OCI-LY1 (cell line): ENCODE measurements at regions not wholly inside any gene's neighbourhood (a gene's known extent, or its start where the extent isn't known, plus 50 kb on each side); places are given as distances from the start of the nearest gene placed in this dataset.

Source experiments
- H2AFZ ChIP-seq: fragments of 200-600 bp; sonication (generic), shearing (Covaris generic); 2 replicates; pipeline ENCODE4 v1.6.0; 2014; ENCODE audit warnings: antibody characterized with exemption, mild to moderate bottlenecking, low read length
- H3F3A ChIP-seq: fragments of 200-600 bp; sonication (generic), shearing (Covaris generic); 2 replicates; pipeline ENCODE4 v1.6.0; 2014; ENCODE audit warnings: mild to moderate bottlenecking, antibody characterized with exemption, low read length, moderate library complexity; ENCODE audit not compliant: insufficient read depth
- H3K27ac ChIP-seq: fragments of 200-600 bp; sonication (generic); 2 replicates; pipeline ENCODE4 v1.5.1; 2014; ENCODE audit warnings: low read length, mixed run types, mild to moderate bottlenecking, low read depth; ENCODE audit not compliant: poor library complexity, severe bottlenecking
- H3K27me3 ChIP-seq: fragments of 200-600 bp; sonication (generic); 2 replicates; pipeline ENCODE4 v1.6.0; 2014; ENCODE audit warnings: antibody characterized with exemption, mild to moderate bottlenecking, low read length, moderate library complexity; ENCODE audit not compliant: insufficient read depth
- H3K36me3 ChIP-seq: fragments of 200-600 bp; sonication (generic); 2 replicates; pipeline ENCODE4 v1.6.1; 2014; ENCODE audit warnings: mild to moderate bottlenecking, antibody characterized with exemption, low read length, moderate library complexity, mixed read lengths; ENCODE audit not compliant: insufficient read depth
- H3K4me1 ChIP-seq: fragments of 200-600 bp; sonication (generic); 2 replicates; pipeline ENCODE4 v1.5.1; 2014; ENCODE audit warnings: mild to moderate bottlenecking, low read length, moderate library complexity; ENCODE audit not compliant: insufficient read depth, severe bottlenecking
- H3K4me2 ChIP-seq: fragments of 200-600 bp; sonication (generic), shearing (Covaris generic); 2 replicates; pipeline ENCODE4 v1.6.1; 2014; ENCODE audit warnings: low read length
- H3K4me3 ChIP-seq: fragments of 200-600 bp; sonication (generic); 2 replicates; pipeline ENCODE4 v1.5.1; 2014; ENCODE audit warnings: low read length, low read depth, mild to moderate bottlenecking, mixed read lengths; ENCODE audit not compliant: poor library complexity, severe bottlenecking
- H3K79me2 ChIP-seq: fragments of 200-600 bp; shearing (Covaris generic); 2 replicates; pipeline ENCODE4 v1.6.1; 2016; ENCODE audit warnings: mixed run types, low read length, mixed read lengths; ENCODE audit not compliant: insufficient read depth
- H3K9ac ChIP-seq: fragments of 200-600 bp; sonication (generic), shearing (Covaris generic); 2 replicates; pipeline ENCODE4 v1.6.1; 2014; ENCODE audit warnings: mild to moderate bottlenecking, low read length, mixed read lengths
- H3K9me2 ChIP-seq: fragments of 200-600 bp; sonication (generic), shearing (Covaris generic); 2 replicates; pipeline ENCODE4 v1.6.1; 2014; ENCODE audit warnings: low read depth, mild to moderate bottlenecking, low read length, mixed read lengths
- H3K9me3 ChIP-seq: fragments of 200-600 bp; shearing (Covaris generic); 2 replicates; pipeline ENCODE4 v1.6.1; 2014; ENCODE audit warnings: low read length, mixed read lengths
- H4K20me1 ChIP-seq: fragments of 200-600 bp; sonication (generic), shearing (Covaris generic); 2 replicates; pipeline ENCODE4 v1.6.0; 2016; ENCODE audit warnings: mild to moderate bottlenecking, low read length; ENCODE audit not compliant: insufficient read depth
- CTCF ChIP-seq: fragments of 200-600 bp; sonication (generic), shearing (Covaris generic); IDR thresholded peaks from 2 replicates; pipeline ENCODE4 v1.5.1; 2017; ENCODE audit warnings: mild to moderate bottlenecking, antibody characterized with exemption, low read length, moderate library complexity, mixed read lengths
- EZH2 ChIP-seq: fragments of 200-600 bp; sonication (generic), shearing (Covaris generic); IDR thresholded peaks from 2 replicates; pipeline ENCODE4 v1.8.0; 2017; ENCODE audit warnings: borderline replicate concordance, mixed run types, mild to moderate bottlenecking, antibody characterized with exemption, low read length, moderate library complexity, mixed read lengths

- no peak overlapping the region for H3K4me3 ChIP-seq
- no peaks in the 10 kb centered on the region for H3K9me3 ChIP-seq
- H2AFZ ChIP-seq: no peak overlapping the region
- no peaks in the 10 kb centered on the region for H3K79me2 ChIP-seq
- H3K27ac ChIP-seq: no peak overlapping the region
- TF ChIP-seq EZH2 (no peak), CTCF (no peak)
- no peak overlapping the region for H3K4me2 ChIP-seq
- no peaks in the 10 kb centered on the region for H4K20me1 ChIP-seq
- H3K27me3 ChIP-seq: no peaks in the 10 kb centered on the region
- peaks cover 6% of the 10 kb centered on the region for H3K4me1 ChIP-seq
- no peaks in the 10 kb centered on the region for H3F3A ChIP-seq
- no peaks in the 10 kb centered on the region for H3K9me2 ChIP-seq
- H3K9ac ChIP-seq: no peak overlapping the region
- no peaks in the 10 kb centered on the region for H3K36me3 ChIP-seq
These were observed 80.2 kb upstream of the ALOX12 start for GRCh38 chr17:6915620-6916019.

GRCh38 chr17:6919158-6919557 lies 76.7 kb upstream of the ALOX12 start:
- Histone ChIP-seq H3K9me2 (no peaks in the 10 kb centered on the region), H3K36me3 (no peaks in the 10 kb centered on the region), H3K4me3 (no peak overlapping the region), H3K27me3 (no peaks in the 10 kb centered on the region), H2AFZ (no peak overlapping the region), H3K27ac (no peak overlapping the region), H3K9ac (no peak overlapping the region), H3K4me1 (peaks cover 3% of the 10 kb centered on the region), H3K79me2 (no peaks in the 10 kb centered on the region), H4K20me1 (no peaks in the 10 kb centered on the region), H3K9me3 (no peaks in the 10 kb centered on the region), H3F3A (no peaks in the 10 kb centered on the region), H3K4me2 (no peak overlapping the region)
- no peak for TF ChIP-seq CTCF
- TF ChIP-seq EZH2: no peak

- no peak overlapping the region for H3K27ac ChIP-seq
- H3K9me2 ChIP-seq: no peaks in the 10 kb centered on the region
These were observed 72.5 kb upstream of the ALOX12 start for GRCh38 chr17:6923385-6923784.

More at GRCh38 chr17:6923385-6923784, 72.5 kb upstream of the ALOX12 start:
- Histone ChIP-seq H3K4me3 (no peak overlapping the region), H2AFZ (no peak overlapping the region), H3K9me3 (0 out of 2 replicates have a peak, but pooled peaks cover 2% of the 10 kb centered on the region), H3K79me2 (no peaks in the 10 kb centered on the region), H3K36me3 (no peaks in the 10 kb centered on the region; the same call in 1 of the 2 replicates), H3K27me3 (no peaks in the 10 kb centered on the region), H3K4me1 (no peaks in the 10 kb centered on the region), H3F3A (no peaks in the 10 kb centered on the region), H3K4me2 (no peak overlapping the region), H4K20me1 (no peaks in the 10 kb centered on the region), H3K9ac (no peak overlapping the region)
- no peak for TF ChIP-seq EZH2
- no peak for TF ChIP-seq CTCF
